GM18505 (cell line): ENCODE measurements at regions not wholly inside any gene's neighbourhood (a gene's known extent, or its start where the extent isn't known, plus 50 kb on each side); places are given as distances from the start of the nearest gene placed in this dataset.

Source experiments
- ATAC-seq: cut with Tn5 transposase; IDR thresholded peaks from one replicate; pipeline ENCODE4 v1.9.1; 2021; ENCODE audit not compliant: unreplicated experiment
- POLR2A ChIP-seq: IDR thresholded peaks from 4 replicates; pipeline ENCODE4 v1.6.1; 2011; ENCODE audit warnings: borderline replicate concordance; ENCODE audit not compliant: insufficient read depth, insufficient read length; ENCODE audit errors: extremely low read depth

DNA sequence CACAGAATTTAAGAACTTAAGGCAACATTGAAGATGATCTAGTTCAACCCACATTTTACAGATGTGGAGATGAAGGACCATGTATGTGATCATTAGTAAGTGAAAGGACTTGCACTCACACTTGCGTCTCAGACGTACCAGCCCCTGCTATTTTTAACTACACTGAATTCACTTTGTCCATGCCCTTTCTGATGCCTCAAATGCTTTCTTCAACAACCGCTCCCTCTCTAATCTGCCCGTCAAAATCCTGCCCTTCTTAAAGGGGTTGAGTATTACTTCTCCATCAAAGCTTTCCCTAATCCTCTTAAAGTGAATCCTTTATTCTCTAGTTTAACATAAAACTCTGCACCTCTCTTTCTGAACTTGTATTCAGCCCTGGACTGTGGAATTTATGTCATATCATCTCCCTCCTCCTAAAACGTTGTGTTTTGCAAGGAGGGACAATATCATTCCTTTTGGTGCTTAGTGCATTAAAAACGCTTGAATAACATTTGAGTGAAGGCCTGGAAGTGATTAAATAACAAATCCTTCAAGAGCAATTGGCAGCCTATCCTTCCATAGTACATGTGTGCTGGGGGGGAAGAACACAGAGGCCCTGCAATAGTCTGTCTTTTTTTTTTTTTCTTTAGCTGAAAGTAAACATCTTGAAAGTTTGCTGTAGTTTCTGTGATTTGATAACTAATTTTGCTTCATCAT, 493.3 kb downstream of the LMO7 start:
- no peak for ATAC-seq
- no peak for TF ChIP-seq POLR2A

DNA sequence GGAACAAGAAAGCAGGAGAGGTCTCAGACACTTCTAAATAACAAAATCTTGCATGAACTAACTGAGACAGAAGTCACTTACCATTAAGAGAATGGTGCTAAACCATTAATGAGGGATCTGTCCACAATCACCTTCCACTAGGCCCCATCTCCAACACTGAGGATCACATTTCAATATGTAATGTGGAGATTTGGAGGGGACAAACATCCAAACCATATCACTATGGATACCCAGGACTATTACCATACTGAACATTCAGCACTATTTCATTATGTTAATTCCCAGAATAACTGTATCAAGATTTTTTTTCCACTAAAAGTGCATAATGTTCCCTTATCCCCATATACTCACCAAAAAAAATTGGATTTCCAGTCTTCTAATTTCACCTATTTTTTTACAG, 491.8 kb downstream of the LMO7 start:
- no peak for ATAC-seq
- no peak for TF ChIP-seq POLR2A

DNA sequence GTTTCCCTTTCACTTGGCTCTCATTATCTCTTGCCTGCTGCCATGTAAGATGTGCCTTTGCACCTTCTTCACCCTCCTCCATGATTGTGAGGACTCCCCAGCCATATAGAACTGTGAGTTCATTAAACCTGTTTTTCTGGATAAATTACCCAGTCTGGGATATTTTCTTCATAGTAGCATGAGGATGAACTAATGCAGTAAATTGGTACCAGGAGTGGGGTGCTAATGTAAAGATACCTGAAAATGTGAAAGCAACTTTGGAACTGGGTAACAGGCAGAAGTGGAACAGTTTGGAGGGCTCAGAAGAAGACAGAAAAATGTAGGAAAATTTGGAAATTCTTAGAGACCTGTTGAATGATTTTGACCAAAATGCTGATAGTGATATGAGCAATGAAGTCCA, 487.4 kb downstream of the LMO7 start:
- TF ChIP-seq POLR2A: no peak
- ATAC-seq: no peak

DNA sequence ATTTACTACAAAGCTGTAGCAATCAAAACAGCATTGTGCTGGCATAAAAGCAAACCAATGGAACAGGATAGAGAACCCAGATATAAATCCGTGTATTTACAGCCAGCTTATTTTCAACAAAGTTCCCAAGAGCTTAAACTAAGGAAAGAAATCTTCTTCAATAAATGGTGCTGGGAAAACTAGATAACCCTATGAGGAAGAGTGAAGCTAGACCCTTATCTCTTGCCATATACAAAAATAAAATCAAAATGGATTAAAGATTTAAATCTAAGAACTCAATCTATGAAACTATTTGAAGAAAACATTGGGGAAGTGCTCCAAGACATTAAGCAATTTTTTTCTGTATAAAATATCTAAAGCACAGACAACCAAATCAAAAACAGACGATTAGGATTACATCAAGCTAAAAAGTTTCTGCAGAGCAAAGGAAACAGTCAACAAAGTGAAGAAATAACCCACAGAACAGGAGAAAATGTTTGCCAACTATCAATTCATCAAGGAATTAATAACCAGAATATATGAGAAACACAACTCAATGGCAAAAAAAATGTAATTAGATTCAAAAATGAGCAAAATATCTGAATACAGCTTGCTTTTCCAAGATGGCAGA, 480.7 kb downstream of the LMO7 start:
- TF ChIP-seq POLR2A: no peak
- no peak for ATAC-seq

DNA sequence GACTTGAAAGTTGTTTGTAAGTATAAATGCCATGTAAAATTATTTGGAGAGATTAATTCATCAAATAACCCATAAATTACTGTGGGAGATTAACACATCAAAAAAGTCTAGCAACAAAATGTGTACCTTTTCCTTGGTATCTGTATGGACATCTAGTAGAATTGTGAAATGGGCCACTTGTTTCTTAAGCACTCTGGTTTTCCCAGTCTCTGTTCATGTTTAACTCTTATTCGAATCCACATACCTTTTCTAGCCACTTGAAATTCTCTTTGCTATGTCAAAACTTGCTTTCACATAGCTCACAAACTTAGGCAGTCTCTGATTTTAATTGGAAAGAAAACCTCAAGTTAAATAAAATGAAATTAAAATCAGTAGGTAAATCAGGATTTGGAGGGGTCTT, 470.6 kb downstream of the LMO7 start:
- TF ChIP-seq POLR2A: no peak
- no peak for ATAC-seq

DNA sequence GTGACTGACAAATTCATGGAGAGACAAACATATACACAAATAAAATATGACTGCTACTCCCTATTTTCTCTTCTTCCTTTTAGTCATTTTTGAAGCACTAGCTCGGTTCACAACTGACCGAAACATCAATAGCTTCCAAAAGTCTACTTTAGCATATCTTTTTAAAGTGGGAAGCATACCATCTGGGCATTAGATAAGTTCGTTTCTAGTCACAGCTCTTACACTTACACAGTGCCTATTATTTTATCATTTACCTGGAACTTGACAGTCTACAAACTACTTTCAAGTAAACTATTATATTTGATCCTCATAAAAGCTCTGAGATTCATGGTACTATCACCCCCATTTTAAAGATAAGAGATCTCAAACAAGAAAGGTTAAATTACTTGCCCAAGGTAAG, 458.5 kb downstream of the LMO7 start:
- ATAC-seq: no peak

DNA sequence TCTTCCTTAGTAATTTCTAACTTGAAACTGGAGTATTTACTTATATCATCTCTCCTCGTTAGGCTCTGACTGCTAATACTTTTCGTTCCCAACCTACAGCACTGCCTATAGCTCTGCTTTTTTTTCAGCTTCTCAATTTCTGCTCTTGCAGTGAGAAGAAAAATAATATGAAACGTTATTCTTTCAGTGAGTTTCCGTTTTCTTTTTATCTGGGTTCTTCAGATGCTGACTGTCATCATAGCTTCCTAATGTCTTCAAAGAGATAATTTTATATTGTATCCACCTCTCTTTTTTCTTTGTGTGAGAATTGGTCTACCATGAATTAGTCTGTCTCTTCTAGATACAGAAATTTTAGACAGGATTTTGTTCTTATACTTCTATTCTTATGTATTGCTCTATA, 454.9 kb downstream of the LMO7 start:
- no peak for TF ChIP-seq POLR2A
- no peak for ATAC-seq

More for the DNA sequence above, 458.5 kb downstream of the LMO7 start:
- no peak for TF ChIP-seq POLR2A

DNA sequence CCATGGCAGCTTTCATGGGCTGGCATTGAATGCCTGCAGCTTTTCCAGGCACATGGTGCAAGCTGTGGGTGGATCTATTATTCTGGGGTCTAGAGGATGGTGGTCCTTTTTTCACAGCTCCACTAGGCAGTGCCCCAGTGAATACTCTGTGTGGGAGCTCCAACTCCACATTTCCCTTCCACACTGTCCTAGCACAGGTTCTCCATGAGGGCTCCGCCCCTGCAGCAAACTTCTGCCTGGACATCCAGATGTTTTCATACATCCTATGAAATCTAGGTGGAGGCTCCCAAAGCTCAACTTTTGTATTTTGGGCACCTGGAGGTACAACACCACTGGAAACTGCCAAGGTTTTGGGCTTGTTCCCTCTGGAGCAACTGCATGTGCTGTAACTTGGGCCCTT, 450.6 kb downstream of the LMO7 start:
- TF ChIP-seq POLR2A: no peak
- no peak for ATAC-seq

DNA sequence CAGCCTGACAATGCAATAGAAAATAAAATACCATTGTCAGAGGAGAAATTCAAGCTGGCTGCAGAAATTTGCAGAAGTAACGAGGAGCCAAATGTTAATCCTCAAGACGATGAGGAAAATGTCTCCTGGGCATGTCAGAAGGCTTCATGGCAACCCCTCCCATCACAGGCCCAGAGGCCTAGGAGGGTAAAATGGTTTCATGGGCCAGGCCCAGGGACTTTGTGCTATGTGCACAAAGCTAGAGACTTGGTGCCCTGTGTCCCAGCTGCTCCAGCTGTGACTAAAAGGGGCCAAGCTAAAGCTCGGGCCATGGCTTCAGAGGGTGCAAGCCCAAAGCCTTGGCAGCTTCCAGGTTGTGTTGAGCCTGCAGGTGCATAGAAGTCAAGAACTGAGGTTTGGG, 431.7 kb downstream of the LMO7 start:
- no peak for ATAC-seq
- no peak for TF ChIP-seq POLR2A

DNA sequence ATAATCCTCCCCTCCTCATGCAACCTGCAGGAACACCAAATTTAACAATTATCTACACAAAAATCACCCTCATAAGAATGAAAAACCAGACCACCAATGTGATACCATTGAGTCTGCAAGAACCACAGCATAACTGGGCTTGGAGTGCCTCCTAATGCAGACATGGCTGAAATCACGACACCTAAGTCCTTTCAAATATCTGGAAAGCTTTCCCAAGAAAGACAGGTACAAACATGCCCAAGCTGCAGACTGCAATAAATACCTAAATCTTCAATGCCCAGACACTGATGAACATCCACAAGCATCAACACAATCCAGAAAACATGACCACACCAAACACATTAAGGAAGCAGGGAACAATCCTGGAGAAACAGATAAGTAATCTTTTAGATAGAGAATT, 417.1 kb downstream of the LMO7 start:
- TF ChIP-seq POLR2A: no peak
- ATAC-seq: no peak

DNA sequence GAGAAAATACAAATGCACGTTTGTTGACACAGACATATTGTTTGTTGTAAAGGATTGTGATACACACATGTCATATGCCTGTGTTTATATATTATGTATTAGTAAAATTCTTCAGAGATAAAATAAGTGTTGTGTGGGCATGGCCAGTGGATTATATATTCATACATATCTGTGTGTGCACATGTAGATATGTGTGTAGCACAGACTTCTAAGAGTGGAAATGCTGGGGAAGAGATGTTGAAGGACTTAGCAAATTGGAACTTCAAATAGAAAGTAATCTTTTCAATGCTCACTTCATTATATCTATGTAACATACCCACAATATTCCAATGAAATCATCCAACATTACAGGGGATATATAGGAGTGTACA, 413.2 kb downstream of the LMO7 start:
- ATAC-seq: no peak
- TF ChIP-seq POLR2A: no peak

DNA sequence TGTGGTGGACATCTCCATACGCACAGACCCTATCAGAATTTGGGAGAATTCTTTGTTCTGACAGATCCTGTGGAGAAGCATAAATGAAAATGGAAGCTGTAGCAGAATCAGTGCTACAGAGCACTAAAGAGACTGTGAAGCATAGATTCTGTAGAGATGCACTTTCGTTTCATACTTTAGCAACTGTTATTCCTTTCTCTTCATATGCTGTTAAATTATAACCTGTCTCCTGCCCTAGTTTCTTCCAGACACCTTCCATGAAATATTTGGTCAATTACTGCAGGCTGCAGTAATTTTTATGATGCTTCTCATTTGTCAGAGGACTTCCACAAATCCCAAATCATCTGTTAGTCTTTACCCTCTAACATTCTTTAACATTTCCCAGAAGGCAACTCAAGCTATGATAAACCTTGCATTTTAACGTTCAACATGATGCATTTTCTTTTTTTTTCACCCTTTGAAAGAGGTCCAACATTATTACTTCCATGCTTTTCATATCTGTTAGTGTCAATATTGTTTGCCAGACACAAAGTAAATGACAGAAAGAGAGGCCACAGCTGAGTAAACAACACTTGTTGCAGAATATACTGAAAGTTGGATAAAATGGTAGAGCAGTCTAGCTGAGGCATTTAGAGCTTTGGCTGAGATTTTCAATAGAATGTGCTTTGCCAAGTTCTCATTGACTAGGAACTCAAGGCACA, 412.7 kb downstream of the LMO7 start:
- no peak for ATAC-seq

DNA sequence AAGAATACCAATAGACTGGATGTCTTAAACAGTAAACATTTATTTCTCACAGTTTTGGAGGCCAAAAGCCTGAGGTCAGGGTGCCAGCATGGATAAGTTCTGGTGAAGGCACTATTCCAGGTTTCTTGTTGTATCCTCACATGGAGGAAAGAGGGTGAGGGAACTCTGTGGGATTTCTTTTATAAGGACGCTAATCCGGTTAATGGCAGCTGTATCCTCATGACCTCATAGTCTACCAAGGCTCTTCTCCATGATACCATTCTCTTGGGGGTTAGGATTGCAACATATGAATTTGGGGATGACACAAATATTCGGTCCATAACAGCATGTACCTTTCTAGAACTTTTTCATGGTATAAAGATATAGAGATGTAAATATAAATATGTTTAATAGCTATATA, 412.0 kb downstream of the LMO7 start:
- TF ChIP-seq POLR2A: no peak
- ATAC-seq: no peak

More for the DNA sequence above, 412.7 kb downstream of the LMO7 start:
- no peak for TF ChIP-seq POLR2A

DNA sequence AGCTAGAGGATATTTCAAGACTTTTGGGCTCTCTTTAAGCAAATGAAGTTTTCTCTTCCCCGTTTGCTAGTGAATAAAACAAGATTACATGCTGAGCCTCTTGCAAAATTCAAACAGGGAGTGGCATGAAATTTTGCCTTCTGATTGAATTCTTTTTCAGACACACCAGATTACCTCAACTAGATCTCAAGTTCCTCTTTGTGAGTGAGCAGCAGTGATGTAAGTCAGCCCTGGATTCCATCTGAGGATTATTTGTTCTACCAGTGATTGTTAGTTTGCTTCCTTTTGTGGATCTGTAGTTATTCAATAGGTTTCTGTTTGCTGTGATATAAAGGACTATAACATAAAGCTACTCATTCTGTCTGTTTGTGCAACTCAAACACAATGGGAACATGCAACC, 407.7 kb downstream of the LMO7 start:
- TF ChIP-seq POLR2A: no peak
- no peak for ATAC-seq

DNA sequence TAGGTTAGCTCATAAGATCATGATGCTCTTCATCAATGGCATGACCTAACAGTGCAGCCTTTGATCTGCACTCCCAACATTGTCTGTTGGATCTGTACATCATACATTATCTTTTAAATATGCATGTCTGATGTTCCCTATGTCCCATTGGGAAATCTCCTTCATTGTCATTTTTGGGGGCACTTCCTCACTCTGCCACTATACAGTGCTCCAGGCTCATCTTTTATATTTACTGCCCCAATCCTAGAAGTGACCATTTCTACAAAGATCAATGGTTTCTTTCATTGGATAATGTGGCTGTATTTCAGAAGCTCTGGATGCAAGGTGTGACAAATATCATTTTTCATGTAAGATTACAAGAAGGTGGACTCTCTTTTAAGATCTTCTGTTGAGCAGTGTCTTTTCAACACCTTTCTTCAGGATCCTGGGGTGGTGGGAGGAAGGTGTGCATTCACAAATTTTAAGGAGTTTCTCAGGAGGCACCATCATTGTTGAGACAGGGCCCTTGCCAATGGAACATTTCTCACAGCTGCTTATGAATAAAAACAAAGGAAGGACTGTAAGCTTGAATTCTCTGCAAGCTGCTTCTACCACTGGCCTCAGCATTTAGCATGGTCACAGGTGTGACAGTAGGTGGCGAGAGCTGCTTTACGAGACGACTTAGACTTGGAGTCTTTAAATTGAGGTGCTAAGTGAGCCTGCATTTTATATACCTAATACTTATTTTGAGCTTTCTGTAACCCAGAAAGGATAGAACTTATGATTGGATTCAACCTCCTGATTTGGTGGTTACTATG, 403.0 kb downstream of the LMO7 start:
- no peak for TF ChIP-seq POLR2A
- no peak for ATAC-seq
